ENCODE measurements at regions not wholly inside any gene's neighbourhood (a gene's known extent, or its start where the extent isn't known, plus 50 kb on each side); places are given as distances from the start of the nearest gene placed in this dataset.

- Histone ChIP-seq H3K27ac (ENCODE audit: low read depth, low read length) (no peak overlapping the region), H3K9me2 (replicated peaks; ENCODE audit: control insufficient read depth, low read length) (no peaks in the 10 kb centered on the region), H3K4me1 (ENCODE audit: control insufficient read depth, low read length) (no peaks in the 10 kb centered on the region), H3F3A (ENCODE audit: control insufficient read depth, insufficient read depth) (no peaks in the 10 kb centered on the region), H3K9me3 (ENCODE audit: control insufficient read depth, insufficient read depth, low read length) (no peaks in the 10 kb centered on the region), H3K4me2 (ENCODE audit: low read length) (no peak overlapping the region), H3K27me3 (ENCODE audit: control insufficient read depth, low read length) (no peaks in the 10 kb centered on the region), H3K36me3 (ENCODE audit: control insufficient read depth, low read length) (no peaks in the 10 kb centered on the region), H4K20me1 (ENCODE audit: control insufficient read depth, insufficient read depth, low read depth, low read length) (no peaks in the 10 kb centered on the region), H3K4me3 (ENCODE audit: low read length) (no peak overlapping the region), H3K79me2 (ENCODE audit: control insufficient read depth, low read length) (no peaks in the 10 kb centered on the region)
- no peak for TF ChIP-seq CTCF (IDR thresholded peaks at IDR 0.05; ENCODE audit: low read depth, low read length, poor library complexity, severe bottlenecking)
Measured at GRCh38 chr6:14200047-14200446, 82.5 kb downstream of the CD83 start.

DNA sequence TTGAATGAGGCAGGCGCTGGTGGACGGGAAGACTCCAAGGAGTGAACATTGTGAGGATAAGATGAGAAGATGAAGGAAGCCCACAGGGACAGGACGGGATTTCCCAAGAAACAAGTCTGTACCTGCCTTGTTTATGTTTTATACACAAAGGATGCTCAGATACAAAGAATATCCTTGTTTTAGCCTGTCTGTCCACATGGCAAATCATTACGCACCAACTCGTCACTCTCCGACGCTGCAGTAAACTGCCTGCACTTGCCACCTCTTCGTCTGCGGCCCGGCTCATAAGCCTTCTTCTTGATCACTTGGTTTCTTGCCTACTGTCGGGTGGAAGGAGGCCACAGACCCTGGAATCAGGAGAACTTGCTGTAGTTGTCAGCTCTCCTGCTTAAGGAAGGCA, 85.4 kb downstream of the CD83 start:
- Histone ChIP-seq H3K36me3 (ENCODE audit: control insufficient read depth, low read length) (no peaks in the 10 kb centered on the region), H3K9me3 (ENCODE audit: control insufficient read depth, insufficient read depth, low read length) (no peaks in the 10 kb centered on the region), H3F3A (ENCODE audit: control insufficient read depth, insufficient read depth) (no peaks in the 10 kb centered on the region), H3K4me3 (ENCODE audit: low read length) (no peak overlapping the region), H3K9me2 (replicated peaks; ENCODE audit: control insufficient read depth, low read length) (no peaks in the 10 kb centered on the region), H3K4me1 (ENCODE audit: control insufficient read depth, low read length) (no peaks in the 10 kb centered on the region), H3K27me3 (ENCODE audit: control insufficient read depth, low read length) (no peaks in the 10 kb centered on the region), H3K4me2 (ENCODE audit: low read length) (no peak overlapping the region), H4K20me1 (ENCODE audit: control insufficient read depth, insufficient read depth, low read depth, low read length) (no peaks in the 10 kb centered on the region), H3K79me2 (ENCODE audit: control insufficient read depth, low read length) (no peaks in the 10 kb centered on the region), H3K27ac (ENCODE audit: low read depth, low read length) (no peak overlapping the region)
- no peak for TF ChIP-seq EZH2phosphoT487 (IDR thresholded peaks at IDR 0.05; ENCODE audit: borderline replicate concordance, low read length)
- no peak for TF ChIP-seq CTCF (IDR thresholded peaks at IDR 0.05; ENCODE audit: low read depth, low read length, poor library complexity, severe bottlenecking)

DNA sequence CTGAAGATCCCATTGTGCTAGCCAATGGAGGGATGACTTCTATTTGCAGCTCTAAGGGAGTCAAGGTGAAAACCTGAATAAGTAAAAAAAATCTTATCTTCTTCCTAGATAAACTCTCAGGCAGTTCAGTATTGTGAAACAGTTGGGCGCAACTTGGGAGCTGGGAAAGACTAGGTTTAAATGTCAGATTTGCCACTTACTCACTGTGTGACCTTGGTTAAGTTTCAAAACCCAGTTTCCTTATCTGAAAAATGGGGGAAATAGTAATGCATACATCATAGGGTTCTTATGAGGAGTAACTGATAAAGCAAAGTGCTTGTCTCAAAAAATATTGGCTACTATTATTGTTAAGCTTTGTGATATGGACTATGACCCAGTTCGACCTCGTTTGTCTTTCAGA, 88.8 kb downstream of the CD83 start:
- H3K4me1 ChIP-seq (ENCODE audit: control insufficient read depth, low read length): peaks cover 17% of the 10 kb centered on the region
- no peaks in the 10 kb centered on the region for H3K9me3 ChIP-seq (ENCODE audit: control insufficient read depth, insufficient read depth, low read length)
- H4K20me1 ChIP-seq (ENCODE audit: control insufficient read depth, insufficient read depth, low read depth, low read length): no peaks in the 10 kb centered on the region
- no peak overlapping the region for H3K27ac ChIP-seq (ENCODE audit: low read depth, low read length)
- no peaks in the 10 kb centered on the region for H3K79me2 ChIP-seq (ENCODE audit: control insufficient read depth, low read length)
- no peaks in the 10 kb centered on the region for H3K27me3 ChIP-seq (ENCODE audit: control insufficient read depth, low read length)
- H3K9me2 ChIP-seq (replicated peaks; ENCODE audit: control insufficient read depth, low read length): no peaks in the 10 kb centered on the region
- no peaks in the 10 kb centered on the region; the same call in 1 of the 2 replicates for H3F3A ChIP-seq (ENCODE audit: control insufficient read depth, insufficient read depth)
- TF ChIP-seq EZH2phosphoT487 (IDR thresholded peaks at IDR 0.05; ENCODE audit: borderline replicate concordance, low read length) (no peak), CTCF (IDR thresholded peaks at IDR 0.05; ENCODE audit: low read depth, low read length, poor library complexity, severe bottlenecking) (no peak)
- H3K36me3 ChIP-seq (ENCODE audit: control insufficient read depth, low read length): no peaks in the 10 kb centered on the region
- no peak overlapping the region for H3K4me3 ChIP-seq (ENCODE audit: low read length)
- H3K4me2 ChIP-seq (ENCODE audit: low read length): no peak overlapping the region

GRCh38 chr6:14207448-14207847, 89.9 kb downstream of the CD83 start:
- no peak overlapping the region for H3K4me3 ChIP-seq (ENCODE audit: low read length)
- H3K9me2 ChIP-seq (replicated peaks; ENCODE audit: control insufficient read depth, low read length): no peaks in the 10 kb centered on the region
- no peaks in the 10 kb centered on the region for H3K27me3 ChIP-seq (ENCODE audit: control insufficient read depth, low read length)
- H3K4me2 ChIP-seq (ENCODE audit: low read length): no peak overlapping the region
- no peak for TF ChIP-seq EZH2phosphoT487 (IDR thresholded peaks at IDR 0.05; ENCODE audit: borderline replicate concordance, low read length)
- no peak for TF ChIP-seq CTCF (IDR thresholded peaks at IDR 0.05; ENCODE audit: low read depth, low read length, poor library complexity, severe bottlenecking)
- H3K27ac ChIP-seq (ENCODE audit: low read depth, low read length): no peak overlapping the region
- H3K36me3 ChIP-seq (ENCODE audit: control insufficient read depth, low read length): no peaks in the 10 kb centered on the region
- H3K9me3 ChIP-seq (ENCODE audit: control insufficient read depth, insufficient read depth, low read length): no peaks in the 10 kb centered on the region
- peaks cover 21% of the 10 kb centered on the region for H3K4me1 ChIP-seq (ENCODE audit: control insufficient read depth, low read length)
- no peaks in the 10 kb centered on the region; the same call in 1 of the 2 replicates for H3F3A ChIP-seq (ENCODE audit: control insufficient read depth, insufficient read depth)
- H3K79me2 ChIP-seq (ENCODE audit: control insufficient read depth, low read length): no peaks in the 10 kb centered on the region
- H4K20me1 ChIP-seq (ENCODE audit: control insufficient read depth, insufficient read depth, low read depth, low read length): no peaks in the 10 kb centered on the region
